GM20431 (cell line): ENCODE measurements at regions not wholly inside any gene's neighbourhood (a gene's known extent, or its start where the extent isn't known, plus 50 kb on each side); places are given as distances from the start of the nearest gene placed in this dataset.

Source experiments
- in situ Hi-C: fragments of 300-500 bp; cut with MseI, MboI; formaldehyde crosslinking; loops from one replicate; pipeline ENCODE4 v1.15.0; 2020; ENCODE audit warnings: low sequenced_read_pairs; ENCODE audit not compliant: unreplicated experiment

- in situ Hi-C loops, result no loop called here
These were observed 52.9 kb upstream of the HPGDS start for GRCh38 chr4:94395562-94395961.

GRCh38 chr4:94396984-94397383, 54.3 kb upstream of the HPGDS start:
- in situ Hi-C loops, result no loop called here

GRCh38 chr4:94397635-94398034, 54.1 kb upstream of the PDLIM5 start:
- in situ Hi-C loops, result no loop called here

GRCh38 chr4:94399277-94399676, 52.5 kb upstream of the PDLIM5 start:
- in situ Hi-C loops, result no loop called here

- in situ Hi-C loops, result loop anchor here (10.0 kb wide), 1 partner anchor 195 kb away; no protein-coding TSS in a partner anchor
These were observed 52.0 kb upstream of the PDLIM5 start for GRCh38 chr4:94399721-94400120.

- in situ Hi-C loops, result loop anchor here (10.0 kb wide), 1 partner anchor 195 kb away; no protein-coding TSS in a partner anchor
These were observed 51.6 kb upstream of the PDLIM5 start for GRCh38 chr4:94400191-94400590.
